SK-N-SH (cell line): ENCODE measurements at regions not wholly inside any gene's neighbourhood (a gene's known extent, or its start where the extent isn't known, plus 50 kb on each side); places are given as distances from the start of the nearest gene placed in this dataset.

Source experiments
- CTCF ChIA-PET: fragments of 300-600, 350-600 bp; formaldehyde crosslinking; extraction: SDS; loops from one replicate; lab custom pipeline; 2021; lab: Yijun Ruan, JAX
- POLR2A ChIA-PET: fragments of 350-600 bp; sonication (Branson Sonifier 250); formaldehyde crosslinking; extraction: SDS; loops from one replicate; lab custom pipeline; 2020; ENCODE audit warnings: antibody characterized with exemption, inconsistent platforms; lab: Yijun Ruan, JAX
- DNase-seq: peaks from one replicate; pipeline ENCODE4 v3.0.0; 2012
- H2AFZ ChIP-seq: fragments of 200-600 bp; sonication (generic); 2 replicates; pipeline ENCODE4 v1.8.1; 2016; ENCODE audit warnings: antibody characterized with exemption, mild to moderate bottlenecking, low read depth
- H3F3A ChIP-seq: fragments of 200-600 bp; sonication (generic); replicated peaks from 2 replicates; pipeline ENCODE3; 2016; ENCODE audit warnings: antibody characterized with exemption, mild to moderate bottlenecking; ENCODE audit not compliant: insufficient read depth
- H3K27ac ChIP-seq, 2 experiments: fragments of 200-500 bp in 1 of 2; fragments of 200-600 bp in 1 of 2; sonication (Bioruptor generic) in 1 of 2; sonication (generic), shearing (Covaris generic) in 1 of 2; 2 replicates each; pipeline versions ENCODE4 v1.5.1 to v1.6.1; 2014 to 2016; ENCODE audit warnings: low read depth in 2 of 2, inconsistent platforms in 1 of 2, low read length in 1 of 2, mild to moderate bottlenecking in 1 of 2, mixed read lengths in 1 of 2
- H3K27me3 ChIP-seq: fragments of 200-600 bp; sonication (generic), shearing (Covaris generic); 2 replicates; pipeline ENCODE4 v1.6.1; 2016; ENCODE audit warnings: mixed run types; ENCODE audit not compliant: insufficient read depth
- H3K36me3 ChIP-seq, 2 experiments: fragments of 200-500 bp in 1 of 2; fragments of 200-600 bp in 1 of 2; sonication (Bioruptor generic) in 1 of 2; sonication (generic) in 1 of 2; replicated peaks in 1 of 2; 2 replicates each; pipeline versions ENCODE3 to v1.5.1; 2014 to 2016; ENCODE audit warnings: low read length in 1 of 2, mild to moderate bottlenecking in 1 of 2; ENCODE audit not compliant: insufficient read depth in 2 of 2, control insufficient read depth in 1 of 2
- H3K4me1 ChIP-seq, 2 experiments: fragments of 200-500 bp in 1 of 2; fragments of 200-600 bp in 1 of 2; sonication (Bioruptor generic) in 1 of 2; sonication (generic), shearing (Covaris generic) in 1 of 2; 2 replicates each; pipeline versions ENCODE4 v1.5.1 to v1.6.1; 2014 to 2016; ENCODE audit warnings: low read depth in 1 of 2, low read length in 1 of 2, mixed run types in 1 of 2; ENCODE audit not compliant: insufficient read depth in 2 of 2, control insufficient read depth in 1 of 2
- H3K4me2 ChIP-seq: fragments of 200-600 bp; sonication (generic), shearing (Covaris generic); 2 replicates; pipeline ENCODE4 v1.6.1; 2017; ENCODE audit warnings: mixed run types
- H3K4me3 ChIP-seq, 2 experiments: fragments of 200-500 bp in 1 of 2; fragments of 200-600 bp in 1 of 2; sonication (Bioruptor generic) in 1 of 2; sonication (generic), shearing (Covaris generic) in 1 of 2; 2 replicates each; pipeline versions ENCODE4 v1.5.1 to v1.8.1; 2014 to 2016; ENCODE audit warnings: low read depth in 2 of 2, inconsistent platforms in 1 of 2, low read length in 1 of 2, mild to moderate bottlenecking in 1 of 2, mixed read lengths in 1 of 2, moderate library complexity in 1 of 2
- H3K79me2 ChIP-seq: fragments of 200-600 bp; sonication (generic); 2 replicates; pipeline ENCODE4 v1.8.1; 2017; ENCODE audit warnings: mild to moderate bottlenecking; ENCODE audit not compliant: insufficient read depth
- H3K9ac ChIP-seq: fragments of 200-600 bp; sonication (generic); 2 replicates; pipeline ENCODE4 v1.6.1; 2017; ENCODE audit warnings: mixed run types
- H3K9me2 ChIP-seq: fragments of 200-600 bp; sonication (generic); 2 replicates; pipeline ENCODE4 v1.6.1; 2017; ENCODE audit warnings: mixed run types
- H3K9me3 ChIP-seq: fragments of 200-600 bp; sonication (generic); 2 replicates; pipeline ENCODE4 v1.6.1; 2017; ENCODE audit warnings: mixed run types, mild to moderate bottlenecking, moderate library complexity
- H4K20me1 ChIP-seq: fragments of 200-600 bp; sonication (generic); 2 replicates; pipeline ENCODE4 v1.6.1; 2017; ENCODE audit warnings: mild to moderate bottlenecking, mixed run types; ENCODE audit not compliant: insufficient read depth
- CTCF ChIP-seq: fragments of 200-600 bp; sonication (generic); IDR thresholded peaks from 2 replicates; pipeline ENCODE4 v1.6.1; 2017; ENCODE audit warnings: antibody characterized with exemption, mild to moderate bottlenecking, moderate library complexity
- EP300 ChIP-seq, 2 experiments: IDR thresholded peaks; 2 replicates each; pipeline versions ENCODE4 v1.4.0 to v1.6.1; 2012; ENCODE audit warnings: borderline replicate concordance in 1 of 2, low read depth in 1 of 2, low read length in 1 of 2
- EZH2phosphoT487 ChIP-seq: fragments of 200-600 bp; sonication (generic); IDR thresholded peaks from 2 replicates; pipeline ENCODE4 v1.6.1; 2017; ENCODE audit warnings: low read depth, mixed run types, mild to moderate bottlenecking, antibody characterized with exemption, moderate library complexity, borderline replicate concordance
- FOSL2 ChIP-seq: IDR thresholded peaks from 2 replicates; pipeline ENCODE4 v1.4.0; 2012; ENCODE audit warnings: low read depth, mild to moderate bottlenecking, moderate library complexity, borderline replicate concordance
- FOXJ3 ChIP-seq: sonication (generic); formaldehyde crosslinking; IDR thresholded peaks from 2 replicates; pipeline ENCODE4 v1.5.1; 2020; ENCODE audit warnings: mild to moderate bottlenecking, missing genetic modification reagents
- MXI1 ChIP-seq: IDR thresholded peaks from 2 replicates; pipeline ENCODE4 v1.6.1; 2012; ENCODE audit warnings: mild to moderate bottlenecking, low read depth, low read length, improper control_type of control experiment
- NRF1 ChIP-seq: IDR thresholded peaks from 2 replicates; pipeline ENCODE4 v1.6.1; 2012; ENCODE audit warnings: low read depth, mild to moderate bottlenecking, low read length
- POLR2AphosphoS5 ChIP-seq: IDR thresholded peaks from 2 replicates; pipeline ENCODE4 v1.6.1; 2012; ENCODE audit warnings: low read depth, low read length
- RCOR1 ChIP-seq: fragments of 150-350 bp; IDR thresholded peaks from 2 replicates; pipeline ENCODE4 v1.6.1; 2017; ENCODE audit warnings: antibody characterized with exemption, low read length
- REST ChIP-seq: IDR thresholded peaks from 2 replicates; pipeline ENCODE4 v1.6.1; 2012; ENCODE audit warnings: mild to moderate bottlenecking, low read depth, low read length, moderate library complexity
- SIN3A ChIP-seq: IDR thresholded peaks from 2 replicates; pipeline ENCODE4 v1.6.1; 2012; ENCODE audit warnings: low read depth, mild to moderate bottlenecking, low read length, moderate library complexity, borderline replicate concordance
- TCF12 ChIP-seq: IDR thresholded peaks from 2 replicates; pipeline ENCODE4 v1.4.0; 2012
- USF2 ChIP-seq: fragments of 150-350 bp; IDR thresholded peaks from 2 replicates; pipeline ENCODE4 v1.6.1; 2017; ENCODE audit warnings: antibody characterized with exemption, low read length, low read depth, borderline replicate concordance
- YY1 ChIP-seq: IDR thresholded peaks from 2 replicates; pipeline ENCODE4 v1.4.0; 2012; ENCODE audit warnings: low read depth, mild to moderate bottlenecking
- WGBS: methylation state at CpG from one replicate; pipeline ENCODE4 v1.1.6; 2017; ENCODE audit warnings: low lambda C conversion rate; 5-methylcytosine and 5-hydroxymethylcytosine counted together

DNA sequence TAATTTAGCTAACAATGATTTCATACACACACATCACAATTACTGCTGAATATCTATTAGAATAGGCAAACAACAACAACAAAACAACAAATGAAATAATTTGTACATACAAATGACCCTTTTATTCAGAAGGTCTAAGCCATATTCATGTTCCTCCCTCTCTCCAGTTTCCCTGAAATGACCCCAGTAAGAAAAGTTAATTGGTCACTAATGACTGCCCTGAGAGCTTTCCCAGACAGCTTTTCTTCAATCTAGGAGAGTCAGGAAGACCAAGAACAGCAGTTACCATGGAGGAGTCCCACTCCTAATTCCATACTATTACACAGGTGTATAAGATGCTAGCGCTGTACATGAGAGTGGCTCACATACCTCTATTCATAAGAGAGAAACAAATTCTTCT lies 121.2 kb upstream of the GRIP1 start:
- ChIA-PET CTCF (no interaction called here), POLR2A (no interaction called here)
- Histone ChIP-seq H3K9ac (no peak overlapping the region), H3K27me3 (no peaks in the 10 kb centered on the region; the same call in 1 of the 2 replicates), H3K27ac (no peak overlapping the region), H3K4me2 (no peak overlapping the region), H3K36me3 (no peaks in the 10 kb centered on the region), H3K4me3 (no peak overlapping the region), H3F3A (no peaks in the 10 kb centered on the region), H3K9me2 (no peaks in the 10 kb centered on the region), H3K4me1 (no peaks in the 10 kb centered on the region), H2AFZ (no peak overlapping the region), H3K9me3 (no peaks in the 10 kb centered on the region), H3K79me2 (no peaks in the 10 kb centered on the region), H4K20me1 (no peaks in the 10 kb centered on the region)
- 50% methylated on average over 1 of the region's 1 CpG for WGBS
- TF ChIP-seq SIN3A (no peak), EP300 (IDR thresholded peaks at IDR 0.05; ENCODE audit: borderline replicate concordance in 1 of 2, low read depth in 1 of 2, low read length in 1 of 2) (no peak), USF2 (no peak), REST (no peak), EZH2phosphoT487 (no peak), YY1 (no peak), MXI1 (no peak), RCOR1 (no peak), TCF12 (no peak), NRF1 (no peak), FOSL2 (no peak), FOXJ3 (CRISPR knock-in tag) (no peak), POLR2AphosphoS5 (no peak), CTCF (no peak)
- DNase-seq, result no peak
